ENCODE measurements at regions not wholly inside any gene's neighbourhood (a gene's known extent, or its start where the extent isn't known, plus 50 kb on each side); places are given as distances from the start of the nearest gene placed in this dataset.

GRCh38 chr2:234691968-234692955, 195.4 kb upstream of the ARL4C start:
- DNase-seq, result no peak

GRCh38 chr2:234691214-234691575, 194.3 kb upstream of the ARL4C start:
- DNase-seq, result no peak

- no peak for DNase-seq
Measured at GRCh38 chr2:234690569-234691213, 193.8 kb upstream of the ARL4C start.

GRCh38 chr2:234689911-234690379, 193.1 kb upstream of the ARL4C start:
- DNase-seq, result no peak

GRCh38 chr2:234687718-234688475, 191.0 kb upstream of the ARL4C start:
- DNase-seq, result no peak

- DNase-seq, result no peak
Measured at GRCh38 chr2:234686088-234686890, 189.4 kb upstream of the ARL4C start.

GRCh38 chr2:234684466-234684865, 187.6 kb upstream of the ARL4C start:
- DNase-seq, result no peak

- no peak for DNase-seq
Measured at GRCh38 chr2:234683950-234684349, 187.1 kb upstream of the ARL4C start.

GRCh38 chr2:234682492-234683228, 185.8 kb upstream of the ARL4C start:
- DNase-seq, result no peak

- DNase-seq, result no peak
Measured at GRCh38 chr2:234680688-234681619, 184.1 kb upstream of the ARL4C start.

- DNase-seq, result no peak
Measured at GRCh38 chr2:234679741-234680687, 183.1 kb upstream of the ARL4C start.

GRCh38 chr2:234679301-234679740, 182.4 kb upstream of the ARL4C start:
- DNase-seq, result no peak

- DNase-seq, result no peak
Measured at GRCh38 chr2:234678711-234679110, 181.8 kb upstream of the ARL4C start.

GRCh38 chr2:234677758-234678538, 181.1 kb upstream of the ARL4C start:
- DNase-seq, result no peak

- DNase-seq, result no peak
Measured at GRCh38 chr2:234676783-234677450, 180.0 kb upstream of the ARL4C start.

- no peak for DNase-seq
Measured at GRCh38 chr2:234676109-234676782, 179.4 kb upstream of the ARL4C start.

- no peak for DNase-seq
Measured at GRCh38 chr2:234674781-234675201, 177.9 kb upstream of the ARL4C start.

Measured in NCI-H524 treated with DMSO at 0.1 percent for 48 hours (cell line).